GM10266 (cell line): ENCODE measurements at regions not wholly inside any gene's neighbourhood (a gene's known extent, or its start where the extent isn't known, plus 50 kb on each side); places are given as distances from the start of the nearest gene placed in this dataset.

ENCODE experiments used
- DNase-seq: peaks from one replicate; pipeline ENCODE4 v3.0.0; 2012; ENCODE audit errors: extremely low spot score
- TF ChIP-seq, protein P1 (sequence below): IDR thresholded peaks from 2 replicates; pipeline ENCODE4 v1.5.1; 2012; ENCODE audit warnings: mild to moderate bottlenecking, low read depth; ENCODE audit not compliant: control insufficient read depth, insufficient read depth; ENCODE audit errors: missing control alignments

- DNase-seq: no peak
- TF ChIP-seq, protein P1, sequence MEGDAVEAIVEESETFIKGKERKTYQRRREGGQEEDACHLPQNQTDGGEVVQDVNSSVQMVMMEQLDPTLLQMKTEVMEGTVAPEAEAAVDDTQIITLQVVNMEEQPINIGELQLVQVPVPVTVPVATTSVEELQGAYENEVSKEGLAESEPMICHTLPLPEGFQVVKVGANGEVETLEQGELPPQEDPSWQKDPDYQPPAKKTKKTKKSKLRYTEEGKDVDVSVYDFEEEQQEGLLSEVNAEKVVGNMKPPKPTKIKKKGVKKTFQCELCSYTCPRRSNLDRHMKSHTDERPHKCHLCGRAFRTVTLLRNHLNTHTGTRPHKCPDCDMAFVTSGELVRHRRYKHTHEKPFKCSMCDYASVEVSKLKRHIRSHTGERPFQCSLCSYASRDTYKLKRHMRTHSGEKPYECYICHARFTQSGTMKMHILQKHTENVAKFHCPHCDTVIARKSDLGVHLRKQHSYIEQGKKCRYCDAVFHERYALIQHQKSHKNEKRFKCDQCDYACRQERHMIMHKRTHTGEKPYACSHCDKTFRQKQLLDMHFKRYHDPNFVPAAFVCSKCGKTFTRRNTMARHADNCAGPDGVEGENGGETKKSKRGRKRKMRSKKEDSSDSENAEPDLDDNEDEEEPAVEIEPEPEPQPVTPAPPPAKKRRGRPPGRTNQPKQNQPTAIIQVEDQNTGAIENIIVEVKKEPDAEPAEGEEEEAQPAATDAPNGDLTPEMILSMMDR: no peak
These were observed 147.1 kb upstream of the MAP1B start for GRCh38 chr5:71960195-71960594.

- TF ChIP-seq, protein P1: no peak
These were observed 145.5 kb upstream of the MAP1B start for GRCh38 chr5:71961786-71962185.

GRCh38 chr5:71969460-71969859, 137.8 kb upstream of the MAP1B start:
- TF ChIP-seq, protein P1: no peak
- no peak for DNase-seq

More at GRCh38 chr5:71961786-71962185, 145.5 kb upstream of the MAP1B start:
- DNase-seq: no peak

DNA sequence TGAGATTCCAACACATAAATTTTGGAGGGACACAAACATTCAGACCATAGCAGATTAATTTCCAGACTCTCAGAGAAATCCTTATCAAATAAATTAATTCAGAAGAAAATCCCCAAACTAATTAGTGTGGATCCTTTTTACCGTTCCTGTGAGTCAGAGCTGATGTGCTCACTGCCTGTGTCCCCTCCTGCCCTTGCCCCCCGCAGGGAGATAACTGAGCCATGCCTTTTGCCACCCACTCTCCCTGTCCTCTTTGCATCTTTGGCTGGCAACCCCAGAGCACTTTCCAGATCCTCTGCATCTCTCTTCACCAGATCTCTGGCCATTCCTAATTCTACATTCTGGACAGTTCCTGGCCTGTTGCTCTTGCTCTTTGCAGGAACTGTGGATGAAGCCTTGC, 135.4 kb upstream of the MAP1B start:
- TF ChIP-seq, protein P1: no peak
- DNase-seq: no peak

DNA sequence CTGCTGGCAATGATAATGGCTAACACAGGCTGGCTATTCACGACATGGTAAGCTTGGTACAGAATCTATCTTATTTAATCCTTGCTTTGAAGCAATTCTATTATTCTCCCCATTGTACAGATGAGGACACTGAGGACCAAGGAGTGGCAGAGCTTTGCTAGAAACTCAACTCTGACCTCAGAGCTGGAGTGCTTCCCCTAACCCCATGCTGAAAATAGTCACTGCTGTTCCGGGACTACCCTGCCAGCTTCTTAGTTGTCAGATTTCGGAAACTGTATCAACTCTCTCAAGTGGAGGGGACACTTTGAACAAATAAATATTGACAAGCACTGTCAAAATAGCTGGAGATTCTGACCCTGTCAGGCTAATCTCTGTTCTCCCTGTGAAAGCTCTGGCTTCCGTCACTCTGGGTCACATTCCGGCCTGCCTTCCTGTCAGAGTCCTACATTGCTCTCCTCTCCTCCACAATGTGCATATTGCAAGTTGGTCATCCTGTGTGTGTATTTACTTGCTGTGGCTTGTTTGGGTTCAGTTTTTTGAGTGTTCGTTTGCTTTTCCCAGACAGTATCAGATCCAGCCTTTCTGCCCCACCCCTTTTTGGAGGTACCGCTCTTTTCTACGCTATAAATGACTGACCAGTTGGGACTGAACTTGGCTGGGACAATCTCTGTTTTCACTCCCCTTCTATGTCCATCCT, 134.3 kb upstream of the MAP1B start:
- no peak for DNase-seq
- TF ChIP-seq, protein P1: no peak

- TF ChIP-seq, protein P1: no peak
- no peak for DNase-seq
These were observed 133.7 kb upstream of the MAP1B start for GRCh38 chr5:71973563-71973962.

DNA sequence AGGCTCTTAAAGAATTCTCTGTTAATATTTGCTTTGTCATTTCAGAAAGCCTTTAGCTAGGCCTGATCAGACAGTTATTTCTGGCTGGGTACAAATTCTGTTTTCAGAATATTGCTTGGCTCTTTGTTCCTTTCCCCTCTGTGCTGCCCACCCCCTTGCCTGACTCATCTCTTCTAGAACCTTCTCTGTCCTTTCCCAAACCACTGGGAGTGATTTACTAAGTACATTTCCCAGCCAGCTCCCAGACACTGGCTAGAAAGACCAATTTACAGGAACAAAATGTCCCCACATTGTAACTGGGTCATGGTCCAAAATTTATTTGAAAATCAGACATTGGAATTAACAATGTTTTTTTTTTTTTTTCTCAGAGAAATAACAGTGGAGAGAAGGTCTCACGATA, 133.1 kb upstream of the MAP1B start:
- TF ChIP-seq, protein P1: no peak
- no peak for DNase-seq
